Panc1 (cell line): ENCODE measurements at regions not wholly inside any gene's neighbourhood (a gene's known extent, or its start where the extent isn't known, plus 50 kb on each side); places are given as distances from the start of the nearest gene placed in this dataset.

ENCODE experiments used
- CTCF ChIP-seq: fragments of 450-650 bp; IDR thresholded peaks from 2 replicates; pipeline ENCODE4 v1.5.1; 2017; ENCODE audit warnings: mild to moderate bottlenecking
- POLR2AphosphoS5 ChIP-seq: IDR thresholded peaks from 2 replicates; pipeline ENCODE4 v1.6.1; 2012; ENCODE audit warnings: mild to moderate bottlenecking, low read depth, low read length, moderate library complexity

GRCh38 chr6:79403086-79403485, 134.1 kb downstream of the LCA5 start:
- TF ChIP-seq CTCF, result no peak
- no peak for TF ChIP-seq POLR2AphosphoS5
